ENCODE measurements at regions not wholly inside any gene's neighbourhood (a gene's known extent, or its start where the extent isn't known, plus 50 kb on each side); places are given as distances from the start of the nearest gene placed in this dataset.

- TF ChIP-seq, protein P1, sequence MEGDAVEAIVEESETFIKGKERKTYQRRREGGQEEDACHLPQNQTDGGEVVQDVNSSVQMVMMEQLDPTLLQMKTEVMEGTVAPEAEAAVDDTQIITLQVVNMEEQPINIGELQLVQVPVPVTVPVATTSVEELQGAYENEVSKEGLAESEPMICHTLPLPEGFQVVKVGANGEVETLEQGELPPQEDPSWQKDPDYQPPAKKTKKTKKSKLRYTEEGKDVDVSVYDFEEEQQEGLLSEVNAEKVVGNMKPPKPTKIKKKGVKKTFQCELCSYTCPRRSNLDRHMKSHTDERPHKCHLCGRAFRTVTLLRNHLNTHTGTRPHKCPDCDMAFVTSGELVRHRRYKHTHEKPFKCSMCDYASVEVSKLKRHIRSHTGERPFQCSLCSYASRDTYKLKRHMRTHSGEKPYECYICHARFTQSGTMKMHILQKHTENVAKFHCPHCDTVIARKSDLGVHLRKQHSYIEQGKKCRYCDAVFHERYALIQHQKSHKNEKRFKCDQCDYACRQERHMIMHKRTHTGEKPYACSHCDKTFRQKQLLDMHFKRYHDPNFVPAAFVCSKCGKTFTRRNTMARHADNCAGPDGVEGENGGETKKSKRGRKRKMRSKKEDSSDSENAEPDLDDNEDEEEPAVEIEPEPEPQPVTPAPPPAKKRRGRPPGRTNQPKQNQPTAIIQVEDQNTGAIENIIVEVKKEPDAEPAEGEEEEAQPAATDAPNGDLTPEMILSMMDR (IDR thresholded peaks at IDR 0.05) = no peak
- TF ChIP-seq POLR2A (IDR thresholded peaks at IDR 0.05) (no peak), EP300 (IDR thresholded peaks at IDR 0.05) (no peak)
Observed at GRCh38 chr4:28010577-28011240, 1150.1 kb downstream of the STIM2 start.

Data from tibial nerve (tissue), 4 donors.